Activated naive CD8-positive, alpha-beta T cell treated with anti-CD3 and anti-CD28 coated beads, Interleukin-2, amount 50 U/mL, for 24 hours (primary cell): ENCODE measurements at regions not wholly inside any gene's neighbourhood (a gene's known extent, or its start where the extent isn't known, plus 50 kb on each side); places are given as distances from the start of the nearest gene placed in this dataset.

Experiments used
- ATAC-seq: fragments of 150-1000 bp; cut with Tn5 transposase; one replicate; pipeline ENCODE4 v1.10.0; 2021
- DNase-seq: peaks from one replicate; pipeline ENCODE4 v3.0.0; 2021
- H3K27ac Mint-ChIP-seq: one replicate; pipeline ENCODE4 v1.8.0; 2021; ENCODE audit warnings: mild to moderate bottlenecking, mixed read lengths
- H3K27me3 Mint-ChIP-seq: one replicate; pipeline ENCODE4 v1.8.0; 2021; ENCODE audit warnings: mixed read lengths
- H3K36me3 Mint-ChIP-seq: one replicate; pipeline ENCODE4 v1.8.0; 2021; ENCODE audit warnings: low read depth, mixed read lengths
- H3K4me1 Mint-ChIP-seq: one replicate; pipeline ENCODE4 v1.8.0; 2021; ENCODE audit warnings: mixed read lengths
- H3K4me3 Mint-ChIP-seq: one replicate; pipeline ENCODE4 v1.8.0; 2021; ENCODE audit warnings: mild to moderate bottlenecking, moderate library complexity, mixed read lengths
- H3K9me3 Mint-ChIP-seq: one replicate; pipeline ENCODE4 v1.8.0; 2021; ENCODE audit warnings: mixed read lengths

- Mint-ChIP-seq H3K36me3 (no peaks in the 10 kb centered on the region), H3K4me3 (no peak overlapping the region), H3K4me1 (peaks cover 13% of the 10 kb centered on the region), H3K27ac (no peak overlapping the region), H3K27me3 (no peaks in the 10 kb centered on the region), H3K9me3 (peaks cover 17% of the 10 kb centered on the region)
- ATAC-seq (no peak), DNase-seq (no peak)
Observed at GRCh38 chr3:153681057-153681456, 440.1 kb upstream of the ARHGEF26 start.

- no peak for ATAC-seq
- Mint-ChIP-seq H3K4me3 (no peak overlapping the region), H3K27me3 (no peaks in the 10 kb centered on the region), H3K27ac (no peak overlapping the region), H3K9me3 (no peaks in the 10 kb centered on the region), H3K36me3 (no peaks in the 10 kb centered on the region), H3K4me1 (no peaks in the 10 kb centered on the region)
- no peak for DNase-seq
Observed at GRCh38 chr3:153688301-153689120, 432.7 kb upstream of the ARHGEF26 start.

GRCh38 chr3:153693207-153693606 lies 428.0 kb upstream of the ARHGEF26 start:
- H3K4me3 Mint-ChIP-seq = no peak overlapping the region
- no peak for ATAC-seq
- DNase-seq = no peak
- H3K27ac Mint-ChIP-seq = no peak overlapping the region
- H3K9me3 Mint-ChIP-seq = no peaks in the 10 kb centered on the region
- no peaks in the 10 kb centered on the region for H3K4me1 Mint-ChIP-seq
- no peaks in the 10 kb centered on the region for H3K27me3 Mint-ChIP-seq
- H3K36me3 Mint-ChIP-seq = no peaks in the 10 kb centered on the region

GRCh38 chr3:153702106-153702505 lies 419.1 kb upstream of the ARHGEF26 start:
- DNase-seq (no peak), ATAC-seq (no peak)
- Mint-ChIP-seq H3K36me3 (no peaks in the 10 kb centered on the region), H3K4me1 (no peaks in the 10 kb centered on the region), H3K4me3 (no peak overlapping the region), H3K27me3 (peaks cover 3% of the 10 kb centered on the region), H3K27ac (no peak overlapping the region), H3K9me3 (no peaks in the 10 kb centered on the region)

- Mint-ChIP-seq H3K27ac (no peak overlapping the region), H3K4me1 (no peaks in the 10 kb centered on the region), H3K36me3 (no peaks in the 10 kb centered on the region), H3K9me3 (no peaks in the 10 kb centered on the region), H3K4me3 (no peak overlapping the region), H3K27me3 (peaks cover 3% of the 10 kb centered on the region)
- peak; percentile 15 for ATAC-seq
- DNase-seq = no peak
Observed at GRCh38 chr3:153704115-153704514, 417.1 kb upstream of the ARHGEF26 start.

- DNase-seq = no peak
- H3K4me3 Mint-ChIP-seq = no peak overlapping the region
- H3K4me1 Mint-ChIP-seq = no peaks in the 10 kb centered on the region
- ATAC-seq = no peak
- H3K27ac Mint-ChIP-seq = no peak overlapping the region
- H3K36me3 Mint-ChIP-seq = no peaks in the 10 kb centered on the region
- H3K27me3 Mint-ChIP-seq = peaks cover 8% of the 10 kb centered on the region
- H3K9me3 Mint-ChIP-seq = peaks cover 8% of the 10 kb centered on the region
Observed at GRCh38 chr3:153706706-153707105, 414.5 kb upstream of the ARHGEF26 start.

GRCh38 chr3:153714016-153714415 lies 407.2 kb upstream of the ARHGEF26 start:
- ATAC-seq = no peak
- Mint-ChIP-seq H3K9me3 (peaks cover 8% of the 10 kb centered on the region), H3K4me1 (no peaks in the 10 kb centered on the region), H3K36me3 (no peaks in the 10 kb centered on the region), H3K27me3 (peaks cover 4% of the 10 kb centered on the region), H3K4me3 (no peak overlapping the region), H3K27ac (no peak overlapping the region)
- DNase-seq = no peak

GRCh38 chr3:153714588-153715290 lies 406.5 kb upstream of the ARHGEF26 start:
- Mint-ChIP-seq H3K27me3 (peaks cover under 1% of the 10 kb centered on the region), H3K4me1 (no peaks in the 10 kb centered on the region), H3K4me3 (no peak overlapping the region), H3K27ac (no peak overlapping the region), H3K36me3 (no peaks in the 10 kb centered on the region), H3K9me3 (peaks cover 8% of the 10 kb centered on the region)
- no peak for DNase-seq
- ATAC-seq = no peak

- Mint-ChIP-seq H3K9me3 (no peaks in the 10 kb centered on the region), H3K27me3 (peaks cover 3% of the 10 kb centered on the region), H3K4me1 (no peaks in the 10 kb centered on the region), H3K36me3 (no peaks in the 10 kb centered on the region), H3K4me3 (no peak overlapping the region), H3K27ac (no peak overlapping the region)
- ATAC-seq = no peak
- no peak for DNase-seq
Observed at GRCh38 chr3:153722157-153722556, 399.0 kb upstream of the ARHGEF26 start.

GRCh38 chr3:153731071-153731470 lies 390.1 kb upstream of the ARHGEF26 start:
- Mint-ChIP-seq H3K9me3 (peaks cover 29% of the 10 kb centered on the region), H3K27ac (no peak overlapping the region), H3K36me3 (peaks cover 5% of the 10 kb centered on the region), H3K4me3 (no peak overlapping the region), H3K4me1 (no peaks in the 10 kb centered on the region), H3K27me3 (peaks cover 10% of the 10 kb centered on the region)
- DNase-seq (no peak), ATAC-seq (no peak)

- peaks cover 7% of the 10 kb centered on the region for H3K27me3 Mint-ChIP-seq
Observed at GRCh38 chr3:153734777-153735551, 386.2 kb upstream of the ARHGEF26 start.

GRCh38 chr3:153740109-153740508 lies 381.1 kb upstream of the ARHGEF26 start:
- H3K27me3 Mint-ChIP-seq = peaks cover 3% of the 10 kb centered on the region
- no peaks in the 10 kb centered on the region for H3K36me3 Mint-ChIP-seq
- peaks cover 7% of the 10 kb centered on the region for H3K9me3 Mint-ChIP-seq
- no peak overlapping the region for H3K27ac Mint-ChIP-seq
- H3K4me1 Mint-ChIP-seq = no peaks in the 10 kb centered on the region
- ATAC-seq (no peak), DNase-seq (no peak)
- no peak overlapping the region for H3K4me3 Mint-ChIP-seq

More at GRCh38 chr3:153734777-153735551, 386.2 kb upstream of the ARHGEF26 start:
- peaks cover 5% of the 10 kb centered on the region for H3K36me3 Mint-ChIP-seq
- DNase-seq (no peak), ATAC-seq (no peak)
- no peaks in the 10 kb centered on the region for H3K4me1 Mint-ChIP-seq
- no peak overlapping the region for H3K27ac Mint-ChIP-seq
- no peak overlapping the region for H3K4me3 Mint-ChIP-seq
- peaks cover 36% of the 10 kb centered on the region for H3K9me3 Mint-ChIP-seq

GRCh38 chr3:153744889-153745288 lies 376.3 kb upstream of the ARHGEF26 start:
- Mint-ChIP-seq H3K4me3 (no peak overlapping the region), H3K4me1 (no peaks in the 10 kb centered on the region), H3K27ac (no peak overlapping the region), H3K27me3 (peaks cover 2% of the 10 kb centered on the region), H3K36me3 (no peaks in the 10 kb centered on the region), H3K9me3 (no peaks in the 10 kb centered on the region)
- ATAC-seq = no peak
- no peak for DNase-seq

GRCh38 chr3:153746211-153746610 lies 375.0 kb upstream of the ARHGEF26 start:
- H3K4me1 Mint-ChIP-seq = no peaks in the 10 kb centered on the region
- no peak for DNase-seq
- H3K36me3 Mint-ChIP-seq = no peaks in the 10 kb centered on the region
- H3K9me3 Mint-ChIP-seq = no peaks in the 10 kb centered on the region
- H3K27me3 Mint-ChIP-seq = peaks cover 2% of the 10 kb centered on the region
- no peak overlapping the region for H3K27ac Mint-ChIP-seq
- ATAC-seq = no peak
- H3K4me3 Mint-ChIP-seq = no peak overlapping the region
